Osteocyte (in vitro differentiated cells): ENCODE measurements at regions not wholly inside any gene's neighbourhood (a gene's known extent, or its start where the extent isn't known, plus 50 kb on each side); places are given as distances from the start of the nearest gene placed in this dataset.

ENCODE experiments used
- DNase-seq: peaks from one replicate; pipeline ENCODE4 v3.0.0; 2021; ENCODE audit warnings: mixed read lengths; ENCODE audit not compliant: unreplicated experiment; ENCODE audit errors: extremely low spot score
- H3K27ac Mint-ChIP-seq: one replicate; pipeline ENCODE4 v1.8.0; 2021; ENCODE audit warnings: mild to moderate bottlenecking, mixed read lengths; ENCODE audit not compliant: unreplicated experiment
- H3K27me3 Mint-ChIP-seq: one replicate; pipeline ENCODE4 v1.8.0; 2021; ENCODE audit warnings: mixed read lengths; ENCODE audit not compliant: unreplicated experiment
- H3K36me3 Mint-ChIP-seq: one replicate; pipeline ENCODE4 v1.8.0; 2021; ENCODE audit warnings: mixed read lengths; ENCODE audit not compliant: unreplicated experiment
- H3K4me1 Mint-ChIP-seq: one replicate; pipeline ENCODE4 v1.8.0; 2021; ENCODE audit warnings: mixed read lengths; ENCODE audit not compliant: unreplicated experiment
- H3K4me3 Mint-ChIP-seq: one replicate; pipeline ENCODE4 v1.8.0; 2021; ENCODE audit warnings: mild to moderate bottlenecking, moderate library complexity, mixed read lengths; ENCODE audit not compliant: unreplicated experiment
- H3K9me3 Mint-ChIP-seq: one replicate; pipeline ENCODE4 v1.8.0; 2021; ENCODE audit warnings: mixed read lengths; ENCODE audit not compliant: unreplicated experiment
- CTCF ChIP-seq: fragments of 200-600 bp; sonication (generic); IDR thresholded peaks from 2 replicates; pipeline ENCODE4 v1.5.0; 2021; ENCODE audit warnings: antibody characterized with exemption, mild to moderate bottlenecking, moderate library complexity

- no peaks in the 10 kb centered on the region for H3K36me3 Mint-ChIP-seq
- peaks cover 8% of the 10 kb centered on the region for H3K9me3 Mint-ChIP-seq
- no peak for DNase-seq
- no peaks in the 10 kb centered on the region for H3K4me1 Mint-ChIP-seq
- TF ChIP-seq CTCF, result no peak
- no peak overlapping the region for H3K4me3 Mint-ChIP-seq
- H3K27me3 Mint-ChIP-seq, result peaks cover 5% of the 10 kb centered on the region
- no peak overlapping the region for H3K27ac Mint-ChIP-seq
Observed at GRCh38 chr5:27652505-27652904, 614.1 kb upstream of the CDH9 start.

GRCh38 chr5:27639005-27639612 lies 600.7 kb upstream of the CDH9 start:
- Mint-ChIP-seq H3K9me3 (peaks cover 25% of the 10 kb centered on the region), H3K27me3 (no peaks in the 10 kb centered on the region), H3K4me3 (no peak overlapping the region), H3K4me1 (no peaks in the 10 kb centered on the region), H3K36me3 (no peaks in the 10 kb centered on the region), H3K27ac (no peak overlapping the region)
- no peak for DNase-seq
- no peak for TF ChIP-seq CTCF

- no peaks in the 10 kb centered on the region for H3K36me3 Mint-ChIP-seq
- H3K27me3 Mint-ChIP-seq, result peaks cover 8% of the 10 kb centered on the region
- DNase-seq, result no peak
- H3K4me1 Mint-ChIP-seq, result peaks cover 4% of the 10 kb centered on the region
- no peak for TF ChIP-seq CTCF
- no peak overlapping the region for H3K4me3 Mint-ChIP-seq
- H3K9me3 Mint-ChIP-seq, result no peaks in the 10 kb centered on the region
- H3K27ac Mint-ChIP-seq, result no peak overlapping the region
Observed at GRCh38 chr5:27619982-27620381, 581.6 kb upstream of the CDH9 start.

- TF ChIP-seq CTCF, result no peak
- no peak for DNase-seq
- H3K27me3 Mint-ChIP-seq, result peaks cover 6% of the 10 kb centered on the region
- H3K36me3 Mint-ChIP-seq, result no peaks in the 10 kb centered on the region
- no peaks in the 10 kb centered on the region for H3K9me3 Mint-ChIP-seq
- H3K27ac Mint-ChIP-seq, result no peak overlapping the region
- H3K4me1 Mint-ChIP-seq, result no peaks in the 10 kb centered on the region
- H3K4me3 Mint-ChIP-seq, result no peak overlapping the region
Observed at GRCh38 chr5:27612161-27612560, 573.8 kb upstream of the CDH9 start.

- no peaks in the 10 kb centered on the region for H3K9me3 Mint-ChIP-seq
- TF ChIP-seq CTCF, result no peak
- H3K27ac Mint-ChIP-seq, result no peak overlapping the region
- H3K4me3 Mint-ChIP-seq, result no peak overlapping the region
- peaks cover 5% of the 10 kb centered on the region for H3K27me3 Mint-ChIP-seq
- H3K4me1 Mint-ChIP-seq, result no peaks in the 10 kb centered on the region
- H3K36me3 Mint-ChIP-seq, result no peaks in the 10 kb centered on the region
- DNase-seq, result no peak
Observed at GRCh38 chr5:27608992-27609391, 570.6 kb upstream of the CDH9 start.
